OCI-LY7 (cell line): ENCODE measurements at regions not wholly inside any gene's neighbourhood (a gene's known extent, or its start where the extent isn't known, plus 50 kb on each side); places are given as distances from the start of the nearest gene placed in this dataset.

Source experiments
- CTCF ChIP-seq: fragments of 200-600 bp; sonication (generic); conservative IDR thresholded peaks from 2 replicates; pipeline ENCODE4 v1.5.1; 2014; ENCODE audit warnings: mild to moderate bottlenecking, antibody characterized with exemption, low read length, moderate library complexity, mixed read lengths
- EZH2phosphoT487 ChIP-seq: fragments of 200-600 bp; sonication (generic); IDR thresholded peaks from 2 replicates; pipeline ENCODE4 v1.6.1; 2018; ENCODE audit warnings: low read depth, borderline replicate concordance, mild to moderate bottlenecking, mixed run types, antibody characterized with exemption, low read length, moderate library complexity, mixed read lengths

GRCh38 chr14:34190717-34191116 lies 239.8 kb upstream of the EGLN3 start:
- TF ChIP-seq CTCF, result no peak
- TF ChIP-seq EZH2phosphoT487, result no peak
